Heart left ventricle (tissue), 13 donors: ENCODE measurements at regions not wholly inside any gene's neighbourhood (a gene's known extent, or its start where the extent isn't known, plus 50 kb on each side); places are given as distances from the start of the nearest gene placed in this dataset.

Experiments
- CTCF ChIP-seq, 12 donors: fragments of 200-600 bp; sonication (generic) in 4 of 12; IDR thresholded peaks; one replicate each; pipeline versions ENCODE4 v1.5.0 to v1.8.0; 2018 to 2022; ENCODE audit warnings: antibody characterized with exemption in 12 of 12, mild to moderate bottlenecking in 5 of 12
- POLR2A ChIP-seq, 2 donors: fragments of 450-650 bp; IDR thresholded peaks; one replicate each; pipeline ENCODE4 v1.6.1; 2017; ENCODE audit warnings: antibody characterized with exemption in 2 of 2, mild to moderate bottlenecking in 2 of 2, moderate library complexity in 2 of 2
- donor health status: ischemic (EF 13 %, LVEDD 7.1; RV severe dilation, severe dysfunction).
- donor health status: DM: no; HTN: yes; CAD: no.
- donor health status: DM: no; HTN: no; CAD: no.
- donor health status: ischemic (EF 25% LVEDD 6.9; RV normal size, moderate dysfunction).
- donor health status: ischemic (EF 25% LVEDD 5.7; RV mildly dilated, moderate dysfunction).
- donor health status: ischemic (EF 35%, LVEDD 5.7; RV mildly dilated, moderate dysfunction).
- donor health status: nonischemic (EF 11% LVEDD 7.7; RV severe dilation, severe dysfunction).
- donor health status: DM: yes; HTN: yes; CAD: no.
- donor health status: PGD.
- donor health status: ischemic (EF 29% LVEDD 5.4; RV normal size, mild dysfunction).
- donor health status: nonischemic (EF 23%, LVEDD 6.1; RV moderate dilation, normal function).

DNA sequence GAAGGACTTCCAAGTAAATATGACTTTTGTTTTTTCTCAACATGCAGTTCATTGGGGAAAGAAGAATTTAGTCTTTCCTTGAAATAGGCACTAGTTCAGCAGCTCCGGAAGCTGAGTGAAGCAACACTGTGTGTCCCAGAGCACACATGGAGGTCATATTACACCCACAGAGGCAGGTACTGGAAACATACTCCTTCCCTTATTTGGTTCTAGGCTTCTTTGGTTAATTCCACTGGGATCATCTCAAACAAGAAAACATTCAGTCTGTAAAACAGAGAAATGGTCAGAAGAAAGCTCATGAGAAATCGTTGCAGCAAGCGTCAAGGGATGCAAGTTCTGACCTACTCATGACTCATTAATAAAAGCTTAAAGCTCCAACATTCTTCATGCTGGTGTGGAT is 175.1 kb upstream of the PCSK5 start:
- TF ChIP-seq POLR2A (IDR thresholded peaks at IDR 0.05) (no peak), CTCF (IDR thresholded peaks at IDR 0.05) (no peak)
